H9 (cell line): ENCODE measurements at regions not wholly inside any gene's neighbourhood (a gene's known extent, or its start where the extent isn't known, plus 50 kb on each side); places are given as distances from the start of the nearest gene placed in this dataset.

Experiments
- DNase-seq: peaks from one replicate; pipeline ENCODE4 v3.0.0-alpha.2; 2017
- H2AFZ ChIP-seq: one replicate; pipeline ENCODE4 v1.6.1; 2013; ENCODE audit warnings: mild to moderate bottlenecking, low read length, control low read depth, moderate library complexity
- H2AK5ac ChIP-seq: 2 replicates; pipeline ENCODE4 v1.6.1; 2013; ENCODE audit warnings: low read length, control low read depth, mixed read lengths; ENCODE audit not compliant: insufficient read length
- H2BK120ac ChIP-seq: one replicate; pipeline ENCODE4 v1.6.1; 2013; ENCODE audit warnings: low read depth, mild to moderate bottlenecking, low read length, control low read depth, inconsistent platforms; ENCODE audit not compliant: poor library complexity, severe bottlenecking
- H2BK12ac ChIP-seq: 2 replicates; pipeline ENCODE4 v1.6.1; 2013; ENCODE audit warnings: low read length, control low read depth, mixed read lengths, low read depth; ENCODE audit not compliant: insufficient read length
- H2BK15ac ChIP-seq: 2 replicates; pipeline ENCODE4 v1.6.1; 2013; ENCODE audit warnings: low read depth, low read length, control low read depth
- H2BK20ac ChIP-seq: one replicate; pipeline ENCODE4 v1.6.1; 2013; ENCODE audit warnings: low read depth, mild to moderate bottlenecking, low read length, control low read depth, inconsistent platforms; ENCODE audit not compliant: poor library complexity, severe bottlenecking
- H2BK5ac ChIP-seq: 2 replicates; pipeline ENCODE4 v1.6.1; 2013; ENCODE audit warnings: low read length, control low read depth, mixed read lengths; ENCODE audit not compliant: insufficient read length
- H3K14ac ChIP-seq: 2 replicates; pipeline ENCODE4 v1.6.1; 2013; ENCODE audit warnings: low read length, control low read depth; ENCODE audit not compliant: insufficient read depth
- H3K18ac ChIP-seq: 2 replicates; pipeline ENCODE4 v1.6.1; 2013; ENCODE audit warnings: low read depth, mild to moderate bottlenecking, mixed read lengths, low read length, control low read depth; ENCODE audit not compliant: insufficient read length
- H3K23ac ChIP-seq: 2 replicates; pipeline ENCODE4 v1.6.1; 2013; ENCODE audit warnings: low read length, control low read depth, mixed read lengths, low read depth; ENCODE audit not compliant: insufficient read length
- H3K23me2 ChIP-seq: 2 replicates; pipeline ENCODE4 v1.6.1; 2013; ENCODE audit warnings: low read depth, mild to moderate bottlenecking, mixed read lengths, low read length, control low read depth; ENCODE audit not compliant: insufficient read length, poor library complexity, severe bottlenecking
- H3K27ac ChIP-seq: 2 replicates; pipeline ENCODE4 v1.5.1; 2013; ENCODE audit warnings: low read length, control low read depth, mixed read lengths, low read depth; ENCODE audit not compliant: insufficient read length
- H3K27me3 ChIP-seq: 2 replicates; pipeline ENCODE4 v1.6.1; 2013; ENCODE audit warnings: low read length, control low read depth, inconsistent platforms; ENCODE audit not compliant: insufficient read depth
- H3K4ac ChIP-seq: 2 replicates; pipeline ENCODE4 v1.6.1; 2013; ENCODE audit warnings: low read depth, mild to moderate bottlenecking, control low read depth, inconsistent platforms, low read length, moderate library complexity
- H3K4me1 ChIP-seq: 2 replicates; pipeline ENCODE4 v1.6.1; 2013; ENCODE audit warnings: low read length, control low read depth, inconsistent platforms; ENCODE audit not compliant: insufficient read depth
- H3K4me2 ChIP-seq: 2 replicates; pipeline ENCODE4 v1.6.1; 2013; ENCODE audit warnings: low read length, control low read depth, mixed read lengths; ENCODE audit not compliant: insufficient read length, insufficient read depth
- H3K56ac ChIP-seq: 2 replicates; pipeline ENCODE4 v1.6.1; 2013; ENCODE audit warnings: low read depth, mild to moderate bottlenecking, mixed read lengths, low read length, control low read depth; ENCODE audit not compliant: insufficient read length
- H3K79me1 ChIP-seq: 2 replicates; pipeline ENCODE4 v1.6.1; 2013; ENCODE audit warnings: low read depth, mild to moderate bottlenecking, moderate library complexity, low read length, control low read depth, inconsistent platforms; ENCODE audit not compliant: insufficient read depth, poor library complexity, severe bottlenecking
- H3K79me2 ChIP-seq: 2 replicates; pipeline ENCODE4 v1.6.1; 2013; ENCODE audit warnings: low read length, control low read depth, inconsistent platforms; ENCODE audit not compliant: insufficient read depth
- H3K9ac ChIP-seq: 2 replicates; pipeline ENCODE4 v1.6.1; 2013; ENCODE audit warnings: low read length, control low read depth, mixed read lengths; ENCODE audit not compliant: insufficient read length; ENCODE audit errors: extremely low read depth
- H3K9me3 ChIP-seq: one replicate; pipeline ENCODE4 v1.6.1; 2013; ENCODE audit warnings: low read depth, low read length, inconsistent platforms; ENCODE audit not compliant: control insufficient read depth
- H3T11ph ChIP-seq: one replicate; pipeline ENCODE4 v1.6.1; 2013; ENCODE audit warnings: mild to moderate bottlenecking, low read length, control low read depth, inconsistent platforms
- H4K20me1 ChIP-seq: one replicate; pipeline ENCODE4 v1.6.1; 2013; ENCODE audit not compliant: control insufficient read depth, insufficient read length, insufficient read depth
- H4K5ac ChIP-seq: 2 replicates; pipeline ENCODE4 v1.6.1; 2013; ENCODE audit warnings: low read depth, mild to moderate bottlenecking, mixed read lengths, low read length, control low read depth; ENCODE audit not compliant: insufficient read length
- H4K8ac ChIP-seq: replicated peaks from 2 replicates; pipeline ENCODE4 v1.6.1; 2013; ENCODE audit warnings: low read length, control low read depth, mixed read lengths, low read depth; ENCODE audit not compliant: insufficient read length
- H4K91ac ChIP-seq: 2 replicates; pipeline ENCODE4 v1.6.1; 2013; ENCODE audit warnings: low read depth, mild to moderate bottlenecking, moderate library complexity, mixed read lengths, low read length, control low read depth; ENCODE audit not compliant: insufficient read length
- H3K27ac Mint-ChIP-seq, 3 experiments: 2 replicates in 2 of 3; 3 replicates in 1 of 3; pipeline ENCODE4 v1.8.0; 2020 to 2021; ENCODE audit warnings: mixed read lengths in 3 of 3, mild to moderate bottlenecking in 1 of 3, moderate library complexity in 1 of 3
- H3K27me3 Mint-ChIP-seq: 2 replicates; pipeline ENCODE4 v1.8.0; 2021; ENCODE audit warnings: low read depth, mild to moderate bottlenecking, moderate library complexity, mixed read lengths
- H3K36me3 Mint-ChIP-seq, 3 experiments: 2 replicates in 2 of 3; 3 replicates in 1 of 3; pipeline ENCODE4 v1.8.0; 2020 to 2021; ENCODE audit warnings: low read depth in 3 of 3, mixed read lengths in 3 of 3; ENCODE audit not compliant: insufficient read depth in 1 of 3
- H3K4me1 Mint-ChIP-seq, 2 experiments: 2 replicates each; pipeline ENCODE4 v1.8.0; 2020; ENCODE audit warnings: mixed read lengths in 2 of 2
- H3K4me3 Mint-ChIP-seq, 2 experiments: 2 replicates in 1 of 2; 3 replicates in 1 of 2; pipeline ENCODE4 v1.8.0; 2020 to 2021; ENCODE audit warnings: mild to moderate bottlenecking in 2 of 2, mixed read lengths in 2 of 2, moderate library complexity in 1 of 2
- H3K9me3 Mint-ChIP-seq, 2 experiments: 2 replicates in 1 of 2; 3 replicates in 1 of 2; pipeline ENCODE4 v1.8.0; 2020; ENCODE audit warnings: mild to moderate bottlenecking in 2 of 2, mixed read lengths in 2 of 2, moderate library complexity in 1 of 2
- CTCF ChIP-seq: fragments of 200-600 bp; sonication (generic); conservative IDR thresholded peaks from 3 replicates; pipeline ENCODE4 v1.8.0; 2021; ENCODE audit warnings: antibody characterized with exemption, mild to moderate bottlenecking
- WGBS: extraction: QIAGEN DNeasy Blood & Tissue Kit; methylation state at CpG from one replicate; pipeline ENCODE4 v1.1.7; 2013; ENCODE audit warnings: missing lambda C conversion rate, low lambda C conversion rate, mixed read lengths; ENCODE audit not compliant: insufficient read length; ENCODE audit errors: extremely low coverage; 5-methylcytosine and 5-hydroxymethylcytosine counted together

- Histone ChIP-seq H2BK5ac (no peak overlapping the region), H2AFZ (no peak overlapping the region), H3K23ac (no peak overlapping the region), H3K4me1 (no peaks in the 10 kb centered on the region), H3K27me3 (no peaks in the 10 kb centered on the region), H3K18ac (no peak overlapping the region), H3K4me2 (no peak overlapping the region), H3K9ac (no peak overlapping the region), H2BK120ac (no peak overlapping the region), H3K27ac (no peak overlapping the region), H3K56ac (no peak overlapping the region), H2AK5ac (no peak overlapping the region), H3K79me2 (no peaks in the 10 kb centered on the region), H2BK12ac (no peak overlapping the region), H2BK20ac (no peak overlapping the region), H3K79me1 (no peaks in the 10 kb centered on the region), H3K14ac (no peak overlapping the region), H2BK15ac (no peak overlapping the region), H3T11ph (no peak overlapping the region), H3K23me2 (no peaks in the 10 kb centered on the region), H4K5ac (no peak overlapping the region), H3K4ac (no peak overlapping the region), H4K91ac (no peak overlapping the region), H3K9me3 (no peaks in the 10 kb centered on the region), H4K8ac (no peak overlapping the region), H4K20me1 (no peaks in the 10 kb centered on the region)
- H3K9me3 Mint-ChIP-seq, result peaks cover 0 to 2% of the 10 kb centered on the region in 2 experiments; a peak in 1 of 5 replicates
- H3K4me1 Mint-ChIP-seq, result peaks cover 0 to 4% of the 10 kb centered on the region in 2 experiments; a peak in 2 of 4 replicates
- no peaks in the 10 kb centered on the region for H3K36me3 Mint-ChIP-seq
- TF ChIP-seq CTCF, result no peak
- H3K27ac Mint-ChIP-seq, result no peak overlapping the region
- no peaks in the 10 kb centered on the region for H3K27me3 Mint-ChIP-seq
- DNase-seq, result no peak
- WGBS, result no CpG with 5 or more reads among the region's 4 CpGs
- no peak overlapping the region for H3K4me3 Mint-ChIP-seq
These were observed 827.6 kb upstream of the CA10 start for GRCh38 chr17:52986056-52986662.
